Lower leg skin (tissue), 3 donors: ENCODE measurements at regions not wholly inside any gene's neighbourhood (a gene's known extent, or its start where the extent isn't known, plus 50 kb on each side); places are given as distances from the start of the nearest gene placed in this dataset.

ENCODE experiments used
- CTCF ChIP-seq, 3 donors: fragments of 450-650 bp; IDR thresholded peaks; one replicate each; pipeline ENCODE4 v1.5.1; 2016; ENCODE audit warnings: antibody characterized with exemption in 3 of 3, mild to moderate bottlenecking in 3 of 3, moderate library complexity in 2 of 3
- POLR2A ChIP-seq, 2 donors: fragments of 450-650 bp; IDR thresholded peaks; one replicate each; pipeline ENCODE4 v1.6.1; 2016 to 2017; ENCODE audit warnings: antibody characterized with exemption in 2 of 2, mild to moderate bottlenecking in 1 of 2, moderate library complexity in 1 of 2

GRCh38 chr6:90416322-90416721 is 119.7 kb upstream of the BACH2 start:
- TF ChIP-seq CTCF (IDR thresholded peaks at IDR 0.05) = no peak
- TF ChIP-seq POLR2A (IDR thresholded peaks at IDR 0.05) = no peak
